Liver (tissue), 3 donors: ENCODE measurements at regions not wholly inside any gene's neighbourhood (a gene's known extent, or its start where the extent isn't known, plus 50 kb on each side); places are given as distances from the start of the nearest gene placed in this dataset.

Experiments
- RAD21 ChIP-seq, 2 donors: IDR thresholded peaks; 2 replicates each; pipeline ENCODE4 v1.6.1; 2016; ENCODE audit warnings: antibody characterized with exemption in 2 of 2, mild to moderate bottlenecking in 2 of 2
- TF ChIP-seq, protein P1 (sequence below): fragments of 150-350 bp; IDR thresholded peaks from 2 replicates; pipeline ENCODE4 v1.5.1; 2017; ENCODE audit warnings: improper control_type of control experiment, low read depth, low read length; ENCODE audit not compliant: missing input control
- TF ChIP-seq, protein P2 (sequence below): IDR thresholded peaks from 2 replicates; pipeline ENCODE4 v1.6.1; 2016; ENCODE audit warnings: antibody characterized with exemption
- TF ChIP-seq, protein P3 (sequence below): IDR thresholded peaks from 2 replicates; pipeline ENCODE4 v1.6.1; 2016; ENCODE audit warnings: antibody characterized with exemption
- donor health status: healthy.
- donor health status: healthy.

DNA sequence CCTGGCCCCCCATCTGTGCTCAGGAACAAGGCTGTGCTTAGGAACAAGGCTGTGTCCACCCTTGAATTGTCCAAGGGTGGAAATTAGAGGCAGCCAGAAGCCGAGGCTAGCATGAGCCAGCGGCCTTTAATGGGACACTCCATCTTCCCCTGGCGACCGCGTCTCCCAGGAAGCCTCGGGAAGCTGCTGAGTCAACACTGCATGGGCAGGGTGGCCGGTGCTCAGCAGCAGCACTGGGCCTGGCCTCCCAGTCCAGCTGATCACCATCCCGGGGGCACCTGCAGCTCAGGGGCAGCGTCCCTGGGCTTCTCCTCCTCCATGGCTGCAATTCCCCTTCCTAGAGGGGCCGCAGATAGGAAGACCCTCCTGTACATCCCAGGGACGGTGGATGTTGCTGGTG lies 180.8 kb downstream of the ENGASE start:
- TF ChIP-seq, protein P1, sequence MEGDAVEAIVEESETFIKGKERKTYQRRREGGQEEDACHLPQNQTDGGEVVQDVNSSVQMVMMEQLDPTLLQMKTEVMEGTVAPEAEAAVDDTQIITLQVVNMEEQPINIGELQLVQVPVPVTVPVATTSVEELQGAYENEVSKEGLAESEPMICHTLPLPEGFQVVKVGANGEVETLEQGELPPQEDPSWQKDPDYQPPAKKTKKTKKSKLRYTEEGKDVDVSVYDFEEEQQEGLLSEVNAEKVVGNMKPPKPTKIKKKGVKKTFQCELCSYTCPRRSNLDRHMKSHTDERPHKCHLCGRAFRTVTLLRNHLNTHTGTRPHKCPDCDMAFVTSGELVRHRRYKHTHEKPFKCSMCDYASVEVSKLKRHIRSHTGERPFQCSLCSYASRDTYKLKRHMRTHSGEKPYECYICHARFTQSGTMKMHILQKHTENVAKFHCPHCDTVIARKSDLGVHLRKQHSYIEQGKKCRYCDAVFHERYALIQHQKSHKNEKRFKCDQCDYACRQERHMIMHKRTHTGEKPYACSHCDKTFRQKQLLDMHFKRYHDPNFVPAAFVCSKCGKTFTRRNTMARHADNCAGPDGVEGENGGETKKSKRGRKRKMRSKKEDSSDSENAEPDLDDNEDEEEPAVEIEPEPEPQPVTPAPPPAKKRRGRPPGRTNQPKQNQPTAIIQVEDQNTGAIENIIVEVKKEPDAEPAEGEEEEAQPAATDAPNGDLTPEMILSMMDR, result no peak
- TF ChIP-seq, protein P2, sequence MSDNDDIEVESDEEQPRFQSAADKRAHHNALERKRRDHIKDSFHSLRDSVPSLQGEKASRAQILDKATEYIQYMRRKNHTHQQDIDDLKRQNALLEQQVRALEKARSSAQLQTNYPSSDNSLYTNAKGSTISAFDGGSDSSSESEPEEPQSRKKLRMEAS, result no peak
- TF ChIP-seq, protein P3, sequence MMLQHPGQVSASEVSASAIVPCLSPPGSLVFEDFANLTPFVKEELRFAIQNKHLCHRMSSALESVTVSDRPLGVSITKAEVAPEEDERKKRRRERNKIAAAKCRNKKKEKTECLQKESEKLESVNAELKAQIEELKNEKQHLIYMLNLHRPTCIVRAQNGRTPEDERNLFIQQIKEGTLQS, result no peak
- no peak for TF ChIP-seq RAD21 (IDR thresholded peaks at IDR 0.05)
